ENCODE measurements at regions not wholly inside any gene's neighbourhood (a gene's known extent, or its start where the extent isn't known, plus 50 kb on each side); places are given as distances from the start of the nearest gene placed in this dataset.
"Not testable (repeated sequence)": the region's sequence is repeated elsewhere in the genome, so short reads cannot be mapped to it uniquely, and the experiment has no call there.

GRCh38 chr3:177461765-177462164 is 264.5 kb upstream of the TBL1XR1 start:
- no peak for DNase-seq

DNA sequence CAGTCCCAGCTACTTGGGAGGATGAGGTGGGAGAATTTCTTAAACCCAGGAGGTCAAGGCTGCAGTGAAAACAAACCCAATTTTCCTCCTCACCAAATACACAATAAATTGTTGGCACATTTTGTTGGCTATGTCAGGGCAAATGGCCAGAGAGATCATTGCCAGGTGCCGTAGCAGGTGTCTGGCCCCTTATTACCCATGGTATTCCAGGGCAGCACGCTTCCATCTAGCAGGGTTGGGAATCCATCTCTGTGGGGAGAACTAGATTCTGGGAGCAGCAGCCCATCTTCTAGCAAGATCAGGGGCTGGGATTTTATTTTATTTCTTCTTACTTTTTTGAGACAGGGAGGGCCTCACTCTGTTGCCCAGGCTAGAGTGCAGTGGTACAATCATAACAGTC is 266.1 kb upstream of the TBL1XR1 start:
- DNase-seq: peak; percentile 12 to 29

DNA sequence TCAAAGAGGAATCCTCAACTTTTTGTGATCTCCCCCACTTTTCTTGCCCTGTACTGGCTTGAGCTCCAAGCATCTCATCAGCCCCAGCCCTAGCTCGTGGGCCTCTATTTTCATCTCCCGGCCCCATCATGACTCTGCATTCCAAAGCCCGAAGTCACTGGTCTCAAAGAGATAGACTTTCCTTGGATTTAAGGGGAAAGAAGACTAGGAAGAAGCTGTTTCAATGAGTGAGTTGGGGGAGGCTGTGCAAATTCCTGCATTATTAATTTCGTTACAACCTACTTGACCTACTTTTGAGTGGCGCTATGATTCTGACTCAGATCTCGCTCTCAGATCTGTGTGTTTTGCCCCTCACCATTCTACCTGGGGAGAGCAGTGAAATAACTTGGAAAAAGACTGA is 266.6 kb upstream of the TBL1XR1 start:
- DNase-seq: no peak

GRCh38 chr3:177464392-177465256 is 267.3 kb upstream of the TBL1XR1 start:
- no peak for DNase-seq

GRCh38 chr3:177465257-177465642 is 268.0 kb upstream of the TBL1XR1 start:
- DNase-seq: no peak

- no peak for DNase-seq
Measured at GRCh38 chr3:177466074-177466473, 268.8 kb upstream of the TBL1XR1 start.

- DNase-seq: not testable (repeated sequence)
Measured at GRCh38 chr3:177466622-177467021, 269.3 kb upstream of the TBL1XR1 start.

- peak; percentile 15 to 23 for DNase-seq
Measured at GRCh38 chr3:177467247-177467985, 270.1 kb upstream of the TBL1XR1 start.

DNA sequence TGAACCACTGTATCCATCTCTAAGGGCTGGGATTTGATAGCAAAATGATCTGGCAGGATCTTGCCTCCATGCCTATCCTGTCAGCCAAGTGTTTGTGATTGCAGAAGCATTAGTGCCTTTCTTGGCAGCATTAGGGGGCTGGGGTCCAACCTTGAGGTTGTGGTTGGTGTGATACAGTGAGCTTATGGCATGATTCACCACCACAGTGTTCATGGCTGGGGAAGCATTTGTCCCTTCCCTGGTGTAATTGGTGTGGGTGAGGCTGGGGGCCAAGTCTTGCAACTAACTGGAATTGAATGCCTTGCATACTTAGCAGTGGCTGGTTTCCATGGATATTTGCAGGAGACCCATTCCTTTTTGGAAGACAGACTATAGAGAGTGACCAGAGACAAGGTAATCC is 271.0 kb upstream of the TBL1XR1 start:
- DNase-seq: no peak

GRCh38 chr3:177468816-177469215 is 271.5 kb upstream of the TBL1XR1 start:
- DNase-seq: no peak

DNA sequence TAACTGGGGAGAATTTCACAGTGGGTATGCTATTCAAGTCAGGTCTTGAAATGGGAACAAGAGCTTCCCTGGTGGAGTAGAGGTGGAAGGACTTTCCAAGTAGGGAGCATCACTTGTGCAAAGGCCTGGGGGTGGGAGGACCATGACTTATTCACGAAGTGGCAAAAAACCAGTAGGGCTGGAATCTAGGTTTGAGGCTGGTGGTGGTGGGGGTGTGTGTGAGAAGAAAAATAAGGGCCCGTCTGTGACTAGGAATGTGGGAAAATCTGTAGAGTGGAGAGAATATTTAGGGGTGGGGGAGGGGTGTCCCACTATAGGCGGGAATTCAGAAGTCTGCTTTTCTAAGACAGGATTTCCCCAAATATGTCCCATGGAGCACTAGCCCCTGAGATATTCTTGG is 271.9 kb upstream of the TBL1XR1 start:
- no peak for DNase-seq

- DNase-seq: no peak
Measured at GRCh38 chr3:177470197-177470941, 273.1 kb upstream of the TBL1XR1 start.

DNA sequence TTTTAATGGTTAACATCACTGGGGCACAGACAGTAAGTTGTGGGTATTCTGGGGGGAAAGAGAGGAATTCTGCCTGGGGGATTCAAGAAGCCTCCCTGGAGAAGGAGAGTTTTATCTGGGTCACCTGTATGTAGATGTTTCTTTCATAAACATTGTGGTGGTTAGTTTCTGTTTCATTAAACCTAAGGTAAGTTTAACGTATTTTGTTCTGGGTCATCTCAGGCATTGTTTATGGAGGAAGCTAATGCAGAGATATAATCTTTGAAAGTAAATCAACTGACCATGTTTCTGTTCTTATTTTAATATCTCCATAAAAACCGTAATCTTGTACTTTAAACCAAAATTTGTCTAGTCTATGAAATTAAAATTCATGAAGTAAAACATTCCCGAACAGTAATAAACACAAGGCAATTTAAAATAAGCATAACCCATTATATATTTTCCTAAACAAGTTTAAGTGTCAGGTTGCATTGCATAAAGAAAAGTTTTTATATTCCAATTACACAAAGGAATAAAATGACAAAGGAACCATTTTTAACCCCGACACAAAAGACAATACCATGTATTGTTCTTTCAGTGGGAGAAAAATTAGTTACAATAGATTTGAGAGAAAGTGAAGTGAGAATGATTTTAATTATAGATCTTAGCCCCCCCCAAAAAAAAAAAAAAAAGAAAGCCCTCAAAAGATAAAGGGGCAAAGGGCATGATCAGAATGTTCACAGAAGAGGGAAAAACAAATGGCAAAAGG is 274.6 kb upstream of the TBL1XR1 start:
- no peak for DNase-seq

DNA sequence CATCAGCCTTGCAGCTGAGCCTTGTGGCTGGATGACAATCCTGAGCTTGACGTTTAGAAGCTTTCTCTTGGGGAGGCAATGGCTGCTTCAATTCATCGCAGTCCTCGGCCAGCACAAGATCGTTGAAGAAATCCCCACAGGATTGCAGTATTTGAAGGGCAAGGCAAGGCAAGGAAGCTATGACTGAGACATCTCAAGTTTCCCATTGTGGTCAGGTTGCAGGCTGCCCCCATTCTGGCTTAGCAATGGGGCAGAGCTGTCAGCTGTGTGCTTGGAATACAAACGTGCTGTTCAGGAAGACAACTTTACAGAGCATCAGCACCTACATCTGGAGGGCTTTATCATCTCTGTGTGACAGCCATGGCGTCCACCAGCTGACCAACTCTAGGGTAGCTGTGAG is 275.9 kb upstream of the TBL1XR1 start:
- DNase-seq: no peak

- DNase-seq: no peak
Measured at GRCh38 chr3:177473903-177474302, 276.6 kb upstream of the TBL1XR1 start.

GRCh38 chr3:177474652-177475355 is 277.5 kb upstream of the TBL1XR1 start:
- no peak for DNase-seq

GRCh38 chr3:177475356-177475665 is 278.0 kb upstream of the TBL1XR1 start:
- DNase-seq: no peak

DNA sequence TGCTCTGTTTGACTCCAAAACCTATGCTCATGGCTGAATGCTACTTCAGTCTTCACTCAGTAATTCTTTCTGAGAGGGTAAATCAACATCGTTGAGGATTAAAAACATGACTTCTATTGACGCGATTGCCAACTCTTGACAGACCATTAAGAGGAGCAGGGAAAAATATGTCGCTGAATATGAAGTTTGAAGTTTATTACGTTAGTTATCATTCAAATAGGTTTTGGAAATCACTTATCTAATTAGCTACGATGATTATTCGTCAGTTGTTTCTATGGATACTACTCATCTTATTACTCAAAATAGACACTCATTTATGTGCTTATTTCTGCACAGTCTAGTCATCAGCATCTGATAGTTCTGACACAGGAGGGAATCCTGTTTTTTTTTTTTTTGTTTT is 279.2 kb upstream of the TBL1XR1 start:
- DNase-seq: no peak

GRCh38 chr3:177476921-177477435 is 279.7 kb upstream of the TBL1XR1 start:
- DNase-seq: no peak

- DNase-seq: no peak
Measured at GRCh38 chr3:177478170-177478867, 281.0 kb upstream of the TBL1XR1 start.

DNA sequence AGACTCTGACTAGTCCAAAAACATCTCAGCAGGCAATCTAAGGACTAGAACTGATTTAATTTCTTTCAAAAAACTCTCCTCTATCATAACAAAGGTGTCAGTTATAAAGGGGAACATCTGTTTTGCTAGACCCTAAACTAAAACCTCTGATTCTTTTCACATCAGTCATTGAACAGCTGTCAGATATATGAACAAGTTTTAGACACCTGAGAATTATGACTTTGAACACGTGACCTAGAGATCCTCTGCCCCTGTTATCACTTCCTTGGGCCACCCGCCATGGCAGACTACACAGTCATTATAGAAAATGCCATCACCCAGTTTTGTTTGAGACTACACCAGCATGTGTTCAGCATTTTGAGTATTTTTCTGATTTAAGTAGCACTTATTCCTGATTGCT is 282.3 kb upstream of the TBL1XR1 start:
- DNase-seq: no peak
